ENCODE measurements at regions not wholly inside any gene's neighbourhood (a gene's known extent, or its start where the extent isn't known, plus 50 kb on each side); places are given as distances from the start of the nearest gene placed in this dataset.

DNA sequence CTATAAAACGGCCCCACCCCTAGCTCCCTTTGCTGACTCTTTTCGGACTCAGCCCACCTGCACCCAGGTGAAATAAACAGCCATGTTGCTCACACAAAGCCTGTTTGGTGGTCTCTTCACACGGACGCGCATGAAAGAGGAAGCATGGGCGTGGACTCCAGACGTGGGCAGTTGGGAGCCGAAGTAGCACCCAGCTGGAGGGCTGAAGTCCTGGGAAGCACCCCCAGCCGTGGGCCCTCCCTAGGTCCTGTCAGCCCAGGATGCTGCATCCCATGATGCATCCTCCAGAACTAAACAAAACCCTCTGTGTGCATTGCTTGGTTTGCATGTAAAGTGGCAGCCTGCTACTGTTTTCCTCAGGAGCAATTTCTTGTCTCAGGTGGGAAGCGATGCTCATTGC, 62.1 kb upstream of the CFAP46 start:
- DNase-seq = no peak

DNA sequence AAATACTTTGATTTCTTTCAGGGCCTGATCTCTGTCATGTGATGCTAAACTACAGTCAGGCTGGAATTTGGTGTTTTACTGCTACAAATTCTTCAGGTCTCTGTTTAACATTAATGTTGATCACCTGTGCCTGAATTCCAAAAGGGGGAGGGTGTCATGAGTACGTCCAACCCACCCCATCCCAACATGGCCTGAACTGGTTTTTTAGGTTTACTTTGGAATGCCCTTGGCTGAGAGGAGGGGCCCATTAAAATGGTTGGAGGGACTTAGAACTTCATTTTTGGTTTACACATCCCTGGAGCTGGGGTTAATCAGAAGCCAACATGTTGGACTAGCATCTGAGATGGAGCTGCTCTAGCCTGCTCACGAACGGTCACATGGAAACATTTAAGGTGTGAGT, 60.8 kb upstream of the CFAP46 start:
- DNase-seq = no peak

DNA sequence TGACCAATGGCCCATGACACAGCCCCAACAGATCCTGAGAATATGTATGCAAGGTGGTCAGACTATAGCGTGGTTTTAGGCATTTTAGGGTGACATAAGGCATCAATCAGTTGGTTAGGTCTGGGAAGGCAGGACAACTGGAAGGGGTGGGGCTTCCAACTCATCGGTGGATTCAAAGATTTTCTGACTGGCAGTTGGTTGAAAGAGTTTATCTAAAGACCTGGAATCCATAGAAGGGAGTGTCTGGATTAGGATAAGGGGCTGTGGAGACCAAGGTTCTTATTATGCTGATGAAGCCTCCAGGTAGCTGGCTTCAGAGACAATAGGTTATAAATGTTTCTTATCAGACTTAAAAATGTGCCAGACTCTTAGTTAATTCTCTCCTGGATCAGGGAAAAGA, 60.3 kb upstream of the CFAP46 start:
- no peak for DNase-seq

DNA sequence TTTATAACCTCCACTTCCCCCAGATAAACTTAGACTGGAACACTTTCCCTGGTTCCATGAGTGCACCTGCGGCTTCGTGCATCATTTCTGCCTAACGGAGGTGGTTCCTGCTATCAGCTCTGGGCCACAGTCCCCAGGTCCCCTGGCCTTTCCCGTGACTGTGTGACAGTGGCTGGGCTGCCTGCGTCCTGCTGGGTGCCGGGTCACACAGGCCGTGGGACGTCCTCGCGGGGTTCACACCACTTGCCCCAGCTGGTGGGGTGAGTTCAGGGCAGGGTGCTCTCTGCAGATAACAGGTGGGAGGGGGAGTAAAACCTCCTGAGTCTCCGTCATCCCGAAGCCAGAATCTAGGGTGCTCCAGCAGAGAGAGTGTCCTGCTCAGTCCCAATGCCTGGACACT, 58.7 kb upstream of the CFAP46 start:
- no peak for DNase-seq

DNA sequence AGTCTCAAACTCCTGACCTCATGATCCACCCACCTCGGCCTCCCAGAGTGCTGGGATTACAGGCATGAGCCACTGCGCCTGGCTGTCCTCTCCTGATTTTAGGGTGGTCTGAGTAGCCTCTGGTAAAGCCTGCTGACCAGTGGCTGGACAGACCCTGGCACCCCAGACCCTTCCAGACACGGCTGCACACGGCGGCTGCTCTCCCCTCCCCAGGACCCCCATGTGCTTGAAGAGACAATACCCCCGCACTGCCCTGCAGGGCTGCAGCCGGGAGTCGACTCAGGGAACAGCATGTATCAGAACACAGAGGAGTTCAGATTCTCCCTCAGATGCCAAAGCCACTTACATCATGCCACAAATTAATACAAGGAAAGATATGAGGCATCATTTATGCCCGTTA, 58.3 kb upstream of the CFAP46 start:
- DNase-seq = no peak

DNA sequence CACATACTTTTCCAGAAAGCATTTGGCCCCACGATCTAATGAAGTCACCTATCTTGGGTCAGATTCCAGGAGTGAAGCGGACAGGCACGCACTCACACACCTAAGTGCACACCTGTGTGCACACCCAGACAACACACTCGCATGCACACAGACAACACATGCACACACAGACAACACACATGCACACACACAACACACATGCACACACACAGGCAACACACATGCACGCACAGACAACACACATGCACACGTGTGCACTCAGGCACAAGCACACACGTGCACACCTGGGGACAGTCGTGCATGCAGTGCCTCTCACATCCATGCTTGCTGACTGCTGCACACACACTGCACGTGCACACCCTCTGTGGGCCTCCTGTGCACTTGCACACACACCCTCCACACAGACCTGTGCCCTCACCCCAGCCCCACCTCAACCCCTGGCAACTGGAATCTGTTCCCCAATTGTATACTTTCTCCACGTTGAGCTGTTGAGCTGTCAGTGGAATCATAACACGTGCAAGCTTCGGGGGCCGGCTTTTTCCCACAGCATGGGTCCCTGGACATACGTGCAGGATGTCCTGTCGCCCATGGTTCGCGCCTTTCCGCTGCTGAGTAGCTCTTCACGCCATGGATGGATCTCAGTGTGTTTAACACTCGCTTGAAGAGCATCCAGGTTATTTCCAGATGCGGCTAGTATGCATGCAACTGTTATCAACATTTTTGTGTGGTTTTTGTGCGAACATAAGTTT, 55.3 kb upstream of the CFAP46 start:
- no peak for DNase-seq

DNA sequence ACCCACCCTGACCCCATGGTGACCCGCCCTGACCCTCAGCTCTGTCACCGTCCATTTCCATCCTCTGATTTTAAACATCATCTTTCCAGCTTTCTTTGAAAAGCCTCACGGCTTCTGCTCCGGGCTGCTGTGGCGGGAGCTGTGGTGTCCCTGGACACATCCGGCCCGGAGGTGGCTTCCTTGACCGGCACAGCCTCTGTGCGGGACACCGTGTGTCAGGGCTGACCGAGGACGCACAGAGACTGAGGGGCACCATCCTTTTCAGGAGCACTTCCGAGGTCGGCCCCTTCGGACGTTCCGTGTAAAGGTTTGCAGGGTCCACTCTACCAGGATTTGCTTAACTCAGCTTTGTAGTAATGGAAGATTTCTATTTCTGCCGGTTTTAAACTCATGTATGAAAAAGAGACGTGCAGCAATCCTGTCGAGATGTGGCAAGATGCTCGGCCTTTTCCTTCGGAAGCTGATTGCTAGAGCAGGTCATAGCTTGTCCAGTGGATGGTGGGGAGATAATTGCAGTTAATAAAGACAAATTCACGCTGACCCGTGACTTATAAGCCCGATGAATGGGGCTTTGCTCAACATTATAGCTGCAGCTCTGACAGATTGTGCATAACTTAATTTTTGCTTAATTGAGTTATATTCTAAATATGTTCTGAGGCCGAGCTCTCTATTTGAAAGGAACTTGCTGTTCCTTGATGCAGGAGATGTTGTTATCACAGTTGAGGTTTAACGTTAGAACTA, 54.4 kb upstream of the CFAP46 start:
- no peak for DNase-seq

DNA sequence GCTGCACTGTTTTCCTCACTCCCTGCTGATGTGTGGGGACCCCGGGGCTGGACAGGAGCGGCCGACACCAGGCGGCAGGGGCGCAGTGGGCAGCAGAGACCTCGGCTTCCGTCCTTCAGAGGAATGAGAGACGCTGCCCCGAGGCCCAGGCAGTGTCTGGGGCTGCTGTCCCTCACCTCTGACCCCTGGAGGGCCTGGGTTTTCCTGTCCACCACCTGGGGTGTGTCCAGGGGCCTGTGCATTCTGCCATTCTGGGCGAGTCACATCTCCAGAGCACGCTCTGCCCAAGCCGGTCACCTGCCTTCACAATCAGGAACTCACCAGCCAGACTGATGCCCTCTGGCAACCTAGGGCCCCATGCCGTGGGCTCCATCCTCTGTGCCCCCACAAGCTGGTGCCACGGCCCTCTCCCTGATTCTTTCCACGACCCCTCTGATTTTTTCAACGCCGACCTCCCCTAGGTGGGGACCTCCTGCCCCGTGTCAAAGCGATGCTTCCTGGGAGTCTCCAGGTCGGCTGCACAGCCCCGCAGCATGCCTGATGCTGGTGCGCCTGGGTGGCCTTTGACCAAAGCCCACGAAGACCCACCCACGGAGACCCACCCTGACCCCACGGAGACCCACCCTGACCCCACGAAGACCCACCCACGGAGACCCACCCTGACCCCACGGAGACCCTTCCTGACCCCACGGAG, 53.7 kb upstream of the CFAP46 start:
- DNase-seq = no peak

DNA sequence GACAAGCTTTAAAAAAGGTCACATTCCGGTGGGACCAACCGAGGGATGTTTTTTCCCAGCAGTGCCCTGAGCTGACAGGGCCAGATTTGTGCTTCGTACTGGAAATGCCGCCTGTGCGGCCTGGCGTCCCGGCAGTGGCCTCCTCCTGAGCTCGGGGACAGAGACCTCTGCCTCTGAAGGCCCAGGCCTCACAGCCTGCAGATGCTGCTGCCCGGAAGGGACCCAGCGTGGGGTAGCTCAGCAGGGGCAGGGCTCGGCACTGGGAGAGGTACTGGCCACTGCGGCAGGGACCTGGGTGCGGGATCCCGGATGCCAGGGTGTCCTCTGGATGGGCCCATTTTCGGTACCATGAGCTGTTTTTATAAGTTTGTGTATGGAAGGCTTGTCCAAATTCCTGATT, 52.4 kb upstream of the CFAP46 start:
- DNase-seq = no peak

DNA sequence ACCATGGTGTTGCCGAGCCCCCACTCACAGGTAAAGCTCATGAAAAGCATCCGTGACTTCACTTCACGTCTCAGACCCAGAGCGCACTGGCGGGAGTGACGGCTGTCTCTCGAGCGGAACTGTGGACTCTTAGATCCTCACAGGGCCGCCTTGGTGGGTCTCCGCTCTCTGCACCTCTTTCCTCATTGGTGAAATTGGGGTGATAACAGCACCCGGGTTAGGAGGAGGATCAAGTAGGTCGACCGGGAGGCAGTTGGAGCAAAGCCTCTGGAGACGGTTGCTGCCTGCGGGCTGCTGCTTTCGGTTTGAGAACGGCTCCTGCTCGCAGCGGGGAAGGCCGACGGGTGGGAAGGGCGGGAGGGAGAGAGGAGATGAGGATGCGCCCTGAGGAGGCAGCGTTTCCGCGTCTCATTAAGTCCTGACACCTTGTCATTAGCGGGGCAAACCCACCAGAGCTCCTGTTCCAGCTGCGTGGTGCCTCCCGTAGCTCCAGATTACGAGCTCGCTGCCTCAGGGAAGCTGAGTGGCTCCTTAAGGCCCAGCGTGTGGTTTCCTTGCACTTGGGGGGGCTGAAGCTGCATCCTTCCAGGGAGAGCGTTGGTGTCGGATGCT, 51.9 kb upstream of the CFAP46 start:
- DNase-seq = no peak

DNA sequence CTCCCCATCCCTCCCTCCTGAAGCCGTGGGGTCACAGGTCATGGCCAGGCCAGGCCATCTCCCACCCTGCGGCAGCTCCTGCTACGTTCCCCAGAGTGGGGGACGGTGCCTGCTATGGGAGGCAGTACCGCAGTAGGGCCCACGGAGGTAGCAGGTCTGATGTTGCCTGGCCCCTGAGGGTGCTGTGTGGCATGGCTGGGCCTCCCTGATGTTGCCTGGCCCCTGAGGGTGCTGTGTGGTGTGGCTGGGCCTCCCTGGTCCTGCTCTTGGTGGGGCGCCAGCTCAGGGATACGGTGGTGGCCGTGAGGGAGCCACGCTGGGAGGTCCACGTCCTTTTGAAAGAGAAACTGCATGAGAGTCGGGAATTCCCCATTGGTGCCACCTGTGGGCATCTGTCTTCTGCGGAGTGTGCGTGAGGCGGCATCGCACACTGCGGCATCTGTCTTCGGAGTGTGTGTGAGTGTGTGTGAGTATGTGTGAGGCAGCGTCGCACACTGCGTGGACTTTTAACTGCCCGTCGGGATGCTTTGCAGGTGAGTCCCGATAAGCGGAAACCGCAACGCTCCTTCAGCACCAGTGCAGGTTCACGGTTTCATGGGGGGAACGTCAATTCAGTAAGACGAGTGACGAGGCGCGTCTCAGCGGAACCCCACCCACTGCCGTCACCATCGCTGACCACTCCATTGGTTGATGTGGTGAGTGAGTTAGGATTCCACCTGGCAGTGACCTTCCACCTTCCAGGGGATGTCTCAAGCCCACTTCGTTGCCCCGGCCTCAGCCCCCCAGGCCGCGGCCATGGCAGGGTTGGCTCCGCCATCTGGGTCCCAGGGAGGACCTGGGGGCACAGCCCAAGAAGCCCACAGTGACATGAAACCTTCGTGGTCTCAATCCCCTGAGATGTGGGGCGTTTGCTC, 51.2 kb upstream of the CFAP46 start:
- DNase-seq = no peak

DNA sequence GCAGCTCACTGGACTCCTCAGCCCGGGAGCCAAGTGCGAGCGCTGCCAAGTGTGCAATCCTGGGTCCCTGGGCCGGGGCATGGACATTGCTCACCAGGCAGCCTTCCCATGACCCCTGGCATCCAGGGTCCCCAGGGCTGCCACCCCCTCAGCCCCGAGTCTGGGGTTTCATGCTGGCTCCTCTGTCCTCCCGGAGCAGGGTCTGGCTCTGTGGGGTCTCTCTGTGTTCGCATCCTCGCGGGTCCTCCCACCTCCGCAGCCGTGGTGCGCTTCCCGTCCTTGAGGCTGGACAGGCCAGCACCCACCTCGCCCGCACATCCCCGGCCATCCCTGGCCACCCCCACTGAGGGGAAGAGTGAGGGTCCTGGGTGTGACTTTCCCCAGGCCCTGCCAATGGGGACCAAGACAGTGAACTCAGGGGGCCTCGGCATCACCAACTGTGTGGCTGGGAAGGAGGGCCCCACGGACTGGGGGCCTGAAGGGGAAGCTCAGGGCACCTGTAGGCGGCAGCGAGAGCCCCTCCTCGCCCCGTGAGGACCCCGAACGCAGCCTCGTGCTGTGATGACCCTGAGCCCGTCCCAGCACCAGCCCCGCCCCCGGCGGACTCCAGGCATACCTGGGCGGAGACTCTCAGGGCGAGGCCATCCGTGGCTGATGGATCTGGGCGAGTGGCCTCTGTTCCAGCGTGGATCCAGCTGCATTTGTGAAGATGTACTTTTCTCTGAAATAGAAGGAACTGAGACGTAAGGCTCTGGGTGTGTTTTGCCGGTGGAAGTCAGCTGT, 50.3 kb upstream of the CFAP46 start:
- no peak for DNase-seq

Data from C1 segment of cervical spinal cord (tissue), 14 donors.